GM19395 (cell line): ENCODE measurements at regions not wholly inside any gene's neighbourhood (a gene's known extent, or its start where the extent isn't known, plus 50 kb on each side); places are given as distances from the start of the nearest gene placed in this dataset.
"Not testable (repeated sequence)": the region's sequence is repeated elsewhere in the genome, so short reads cannot be mapped to it uniquely, and the experiment has no call there.

ENCODE experiments used
- ATAC-seq: cut with Tn5 transposase; IDR thresholded peaks from one replicate; pipeline ENCODE4 v1.9.1; 2021; ENCODE audit warnings: mild to moderate bottlenecking, moderate library complexity; ENCODE audit not compliant: unreplicated experiment

- no peak for ATAC-seq
Measured at GRCh38 chr4:151459375-151459774, 50.4 kb downstream of the FHIP1A start.

GRCh38 chr4:151460434-151460833, 51.5 kb downstream of the FHIP1A start:
- no peak for ATAC-seq

GRCh38 chr4:151462554-151462953, 53.6 kb downstream of the FHIP1A start:
- no peak for ATAC-seq

- no peak for ATAC-seq
Measured at GRCh38 chr4:151468715-151469696, 60.0 kb downstream of the FHIP1A start.

GRCh38 chr4:151469970-151470369, 61.0 kb downstream of the FHIP1A start:
- ATAC-seq = no peak

- ATAC-seq = no peak
Measured at GRCh38 chr4:151471728-151472127, 62.8 kb downstream of the FHIP1A start.

GRCh38 chr4:151472297-151472696, 63.3 kb downstream of the FHIP1A start:
- ATAC-seq = no peak

- no peak for ATAC-seq
Measured at GRCh38 chr4:151472711-151473110, 63.7 kb downstream of the FHIP1A start.

- ATAC-seq = no peak
Measured at GRCh38 chr4:151473521-151474097, 64.6 kb downstream of the FHIP1A start.

- ATAC-seq = no peak
Measured at GRCh38 chr4:151475035-151475714, 66.2 kb downstream of the FHIP1A start.

GRCh38 chr4:151481813-151482212, 72.8 kb downstream of the FHIP1A start:
- ATAC-seq = no peak

- no peak for ATAC-seq
Measured at GRCh38 chr4:151484396-151485102, 75.6 kb downstream of the FHIP1A start.

GRCh38 chr4:151485541-151486131, 76.7 kb downstream of the FHIP1A start:
- no peak for ATAC-seq

- no peak for ATAC-seq
Measured at GRCh38 chr4:151486168-151486567, 77.2 kb downstream of the FHIP1A start.

GRCh38 chr4:151488968-151489367, 80.0 kb downstream of the FHIP1A start:
- no peak for ATAC-seq

GRCh38 chr4:151489462-151490203, 80.7 kb downstream of the FHIP1A start:
- no peak for ATAC-seq

- ATAC-seq = not testable (repeated sequence)
Measured at GRCh38 chr4:151495612-151496011, 86.6 kb downstream of the FHIP1A start.

GRCh38 chr4:151511548-151511947, 102.6 kb downstream of the FHIP1A start:
- not testable (repeated sequence) for ATAC-seq

GRCh38 chr4:151517896-151518295, 108.9 kb downstream of the FHIP1A start:
- ATAC-seq = no peak

GRCh38 chr4:151518359-151518758, 109.4 kb downstream of the FHIP1A start:
- ATAC-seq = no peak
